Neural cell (in vitro differentiated cells): ENCODE measurements at regions not wholly inside any gene's neighbourhood (a gene's known extent, or its start where the extent isn't known, plus 50 kb on each side); places are given as distances from the start of the nearest gene placed in this dataset.

ENCODE experiments used
- H2AFZ ChIP-seq: fragments of 200-600, 300-800 bp; sonication (generic), shearing (Covaris generic); 2 replicates; pipeline ENCODE4 v1.6.0; 2014; ENCODE audit warnings: low read depth, mild to moderate bottlenecking, antibody characterized with exemption, low read length, moderate library complexity
- H3F3A ChIP-seq: fragments of 200-600 bp; shearing (Covaris generic); 2 replicates; pipeline ENCODE4 v1.6.1; 2016; ENCODE audit warnings: mild to moderate bottlenecking, moderate library complexity, mixed read lengths, antibody characterized with exemption, low read length; ENCODE audit not compliant: insufficient read depth, poor library complexity, severe bottlenecking
- H3K27ac ChIP-seq: fragments of 200-600, 300-800 bp; sonication (generic), shearing (Covaris generic); 2 replicates; pipeline ENCODE4 v1.5.1; 2014; ENCODE audit warnings: mild to moderate bottlenecking, low read length, moderate library complexity
- H3K27me3 ChIP-seq: fragments of 300-800, 200-600 bp; sonication (generic), shearing (Covaris generic); 2 replicates; pipeline ENCODE4 v1.6.0; 2014; ENCODE audit warnings: mild to moderate bottlenecking, low read depth, low read length, moderate library complexity; ENCODE audit not compliant: insufficient read depth
- H3K36me3 ChIP-seq: fragments of 300-800, 200-600 bp; sonication (generic), shearing (Covaris generic); 2 replicates; pipeline ENCODE4 v1.5.1; 2014; ENCODE audit warnings: mild to moderate bottlenecking, antibody characterized with exemption, low read length, moderate library complexity; ENCODE audit not compliant: insufficient read depth
- H3K4me2 ChIP-seq: fragments of 300-800, 200-600 bp; sonication (generic), shearing (Covaris generic); 2 replicates; pipeline ENCODE4 v1.6.0; 2014; ENCODE audit warnings: mild to moderate bottlenecking, low read length
- H3K4me3 ChIP-seq: fragments of 300-800, 200-600 bp; sonication (generic), shearing (Covaris generic); 2 replicates; pipeline ENCODE4 v1.5.1; 2014; ENCODE audit warnings: mild to moderate bottlenecking, low read length, moderate library complexity
- H3K79me2 ChIP-seq: fragments of 200-600 bp; shearing (Covaris generic); replicated peaks from 2 replicates; pipeline ENCODE4 v1.6.0; 2014; ENCODE audit warnings: mild to moderate bottlenecking, low read length, moderate library complexity; ENCODE audit not compliant: insufficient read depth
- H3K9ac ChIP-seq: fragments of 300-800, 200-600 bp; sonication (generic), shearing (Covaris generic); 2 replicates; pipeline ENCODE4 v1.6.1; 2016; ENCODE audit warnings: mild to moderate bottlenecking, low read length, mixed read lengths
- H3K9me2 ChIP-seq: fragments of 200-600 bp; shearing (Covaris generic); 2 replicates; pipeline ENCODE4 v1.6.1; 2016; ENCODE audit warnings: mild to moderate bottlenecking, low read length, mixed read lengths; ENCODE audit not compliant: insufficient read depth
- H3K9me3 ChIP-seq: fragments of 200-600, 300-800 bp; sonication (generic), shearing (Covaris generic); 2 replicates; pipeline ENCODE4 v1.6.1; 2016; ENCODE audit warnings: mild to moderate bottlenecking, mixed run types, low read length, moderate library complexity, mixed read lengths
- H4K20me1 ChIP-seq: fragments of 200-600 bp; shearing (Covaris generic); 2 replicates; pipeline ENCODE4 v1.6.1; 2016; ENCODE audit warnings: mild to moderate bottlenecking, mixed run types; ENCODE audit not compliant: insufficient read depth
- EP300 ChIP-seq: fragments of 450-650 bp; conservative IDR thresholded peaks from 2 replicates; pipeline ENCODE4 v1.6.1; 2014; ENCODE audit warnings: antibody characterized with exemption, mild to moderate bottlenecking, moderate library complexity; ENCODE audit not compliant: poor library complexity, severe bottlenecking
- EZH2 ChIP-seq: fragments of 200-600, 300-800 bp; shearing (Covaris generic), sonication (generic); IDR thresholded peaks from 2 replicates; pipeline ENCODE4 v1.6.1; 2014; ENCODE audit warnings: antibody characterized with exemption, low read length, borderline replicate concordance, mild to moderate bottlenecking; ENCODE audit not compliant: insufficient read depth, poor library complexity, severe bottlenecking
- MXI1 ChIP-seq: fragments of 450-650 bp; conservative IDR thresholded peaks from 2 replicates; pipeline ENCODE4 v1.6.1; 2014; ENCODE audit warnings: antibody characterized with exemption, mild to moderate bottlenecking; ENCODE audit not compliant: poor library complexity, severe bottlenecking
- POLR2AphosphoS5 ChIP-seq: IDR thresholded peaks from 2 replicates; pipeline ENCODE4 v1.6.1; 2012
- RAD21 ChIP-seq: fragments of 450-650 bp; conservative IDR thresholded peaks from 2 replicates; pipeline ENCODE4 v1.6.1; 2014; ENCODE audit warnings: antibody characterized with exemption, mild to moderate bottlenecking, moderate library complexity
- SMC3 ChIP-seq: fragments of 450-650 bp; conservative IDR thresholded peaks from 2 replicates; pipeline ENCODE4 v1.6.1; 2014; ENCODE audit warnings: antibody characterized with exemption, mild to moderate bottlenecking, moderate library complexity; ENCODE audit not compliant: poor library complexity
- TAF1 ChIP-seq: IDR thresholded peaks from 2 replicates; pipeline ENCODE4 v1.6.1; 2012; ENCODE audit warnings: low read depth
- TF ChIP-seq, protein P1 (sequence below): IDR thresholded peaks from 2 replicates; pipeline ENCODE4 v1.6.1; 2012; ENCODE audit warnings: borderline replicate concordance
- TF ChIP-seq, protein P2 (sequence below): fragments of 450-650 bp; IDR thresholded peaks from 2 replicates; pipeline ENCODE4 v1.5.1; 2014; ENCODE audit warnings: antibody characterized with exemption, mild to moderate bottlenecking, moderate library complexity; ENCODE audit not compliant: poor library complexity, severe bottlenecking

DNA sequence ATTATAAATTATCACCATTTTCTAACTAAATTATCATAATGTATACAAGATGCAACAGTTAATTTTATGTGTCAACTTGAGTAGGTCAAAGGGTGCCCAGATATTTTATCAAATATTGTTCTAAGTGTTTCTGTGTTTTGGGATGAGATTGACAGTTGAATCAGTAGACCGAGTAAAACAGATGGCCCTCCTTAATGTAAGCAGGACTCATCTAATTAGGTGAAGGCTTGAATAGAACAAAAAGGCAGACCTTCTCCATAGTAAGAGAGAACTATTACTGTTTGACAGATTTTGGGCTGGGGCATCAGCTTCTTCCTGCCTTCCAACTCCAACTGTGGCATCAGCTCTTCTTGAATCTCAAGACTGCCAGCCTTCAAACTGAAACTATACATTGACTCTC, 185.8 kb downstream of the TRAM1L1 start:
- Histone ChIP-seq H3K27ac (no peak overlapping the region), H3K9me2 (no peaks in the 10 kb centered on the region), H4K20me1 (no peaks in the 10 kb centered on the region), H3K9me3 (no peaks in the 10 kb centered on the region), H3K4me3 (no peak overlapping the region), H3K36me3 (no peaks in the 10 kb centered on the region), H3K27me3 (no peaks in the 10 kb centered on the region), H2AFZ (no peak overlapping the region), H3F3A (no peaks in the 10 kb centered on the region), H3K4me2 (no peak overlapping the region), H3K79me2 (no peaks in the 10 kb centered on the region), H3K9ac (no peak overlapping the region)
- TF ChIP-seq, protein P1, sequence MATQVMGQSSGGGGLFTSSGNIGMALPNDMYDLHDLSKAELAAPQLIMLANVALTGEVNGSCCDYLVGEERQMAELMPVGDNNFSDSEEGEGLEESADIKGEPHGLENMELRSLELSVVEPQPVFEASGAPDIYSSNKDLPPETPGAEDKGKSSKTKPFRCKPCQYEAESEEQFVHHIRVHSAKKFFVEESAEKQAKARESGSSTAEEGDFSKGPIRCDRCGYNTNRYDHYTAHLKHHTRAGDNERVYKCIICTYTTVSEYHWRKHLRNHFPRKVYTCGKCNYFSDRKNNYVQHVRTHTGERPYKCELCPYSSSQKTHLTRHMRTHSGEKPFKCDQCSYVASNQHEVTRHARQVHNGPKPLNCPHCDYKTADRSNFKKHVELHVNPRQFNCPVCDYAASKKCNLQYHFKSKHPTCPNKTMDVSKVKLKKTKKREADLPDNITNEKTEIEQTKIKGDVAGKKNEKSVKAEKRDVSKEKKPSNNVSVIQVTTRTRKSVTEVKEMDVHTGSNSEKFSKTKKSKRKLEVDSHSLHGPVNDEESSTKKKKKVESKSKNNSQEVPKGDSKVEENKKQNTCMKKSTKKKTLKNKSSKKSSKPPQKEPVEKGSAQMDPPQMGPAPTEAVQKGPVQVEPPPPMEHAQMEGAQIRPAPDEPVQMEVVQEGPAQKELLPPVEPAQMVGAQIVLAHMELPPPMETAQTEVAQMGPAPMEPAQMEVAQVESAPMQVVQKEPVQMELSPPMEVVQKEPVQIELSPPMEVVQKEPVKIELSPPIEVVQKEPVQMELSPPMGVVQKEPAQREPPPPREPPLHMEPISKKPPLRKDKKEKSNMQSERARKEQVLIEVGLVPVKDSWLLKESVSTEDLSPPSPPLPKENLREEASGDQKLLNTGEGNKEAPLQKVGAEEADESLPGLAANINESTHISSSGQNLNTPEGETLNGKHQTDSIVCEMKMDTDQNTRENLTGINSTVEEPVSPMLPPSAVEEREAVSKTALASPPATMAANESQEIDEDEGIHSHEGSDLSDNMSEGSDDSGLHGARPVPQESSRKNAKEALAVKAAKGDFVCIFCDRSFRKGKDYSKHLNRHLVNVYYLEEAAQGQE, result no peak
- TF ChIP-seq POLR2AphosphoS5 (no peak), TAF1 (no peak), SMC3 (no peak), MXI1 (no peak), EP300 (no peak), RAD21 (no peak), EZH2 (no peak)
- TF ChIP-seq, protein P2, sequence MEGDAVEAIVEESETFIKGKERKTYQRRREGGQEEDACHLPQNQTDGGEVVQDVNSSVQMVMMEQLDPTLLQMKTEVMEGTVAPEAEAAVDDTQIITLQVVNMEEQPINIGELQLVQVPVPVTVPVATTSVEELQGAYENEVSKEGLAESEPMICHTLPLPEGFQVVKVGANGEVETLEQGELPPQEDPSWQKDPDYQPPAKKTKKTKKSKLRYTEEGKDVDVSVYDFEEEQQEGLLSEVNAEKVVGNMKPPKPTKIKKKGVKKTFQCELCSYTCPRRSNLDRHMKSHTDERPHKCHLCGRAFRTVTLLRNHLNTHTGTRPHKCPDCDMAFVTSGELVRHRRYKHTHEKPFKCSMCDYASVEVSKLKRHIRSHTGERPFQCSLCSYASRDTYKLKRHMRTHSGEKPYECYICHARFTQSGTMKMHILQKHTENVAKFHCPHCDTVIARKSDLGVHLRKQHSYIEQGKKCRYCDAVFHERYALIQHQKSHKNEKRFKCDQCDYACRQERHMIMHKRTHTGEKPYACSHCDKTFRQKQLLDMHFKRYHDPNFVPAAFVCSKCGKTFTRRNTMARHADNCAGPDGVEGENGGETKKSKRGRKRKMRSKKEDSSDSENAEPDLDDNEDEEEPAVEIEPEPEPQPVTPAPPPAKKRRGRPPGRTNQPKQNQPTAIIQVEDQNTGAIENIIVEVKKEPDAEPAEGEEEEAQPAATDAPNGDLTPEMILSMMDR, result no peak

- no peak overlapping the region for H3K4me2 ChIP-seq
- no peak overlapping the region for H2AFZ ChIP-seq
- H4K20me1 ChIP-seq, result no peaks in the 10 kb centered on the region
- no peaks in the 10 kb centered on the region for H3K9me2 ChIP-seq
- H3K79me2 ChIP-seq, result no peaks in the 10 kb centered on the region
- no peak for TF ChIP-seq MXI1
- TF ChIP-seq, protein P2, result no peak
- no peak for TF ChIP-seq TAF1
- no peak for TF ChIP-seq RAD21
- no peak for TF ChIP-seq EP300
- no peak for TF ChIP-seq EZH2
- TF ChIP-seq POLR2AphosphoS5, result no peak
- TF ChIP-seq SMC3, result no peak
- TF ChIP-seq, protein P1, result no peak
- no peaks in the 10 kb centered on the region for H3F3A ChIP-seq
- H3K36me3 ChIP-seq, result no peaks in the 10 kb centered on the region
- no peak overlapping the region for H3K9ac ChIP-seq
- no peak overlapping the region for H3K27ac ChIP-seq
- H3K4me3 ChIP-seq, result no peak overlapping the region
- no peaks in the 10 kb centered on the region for H3K27me3 ChIP-seq
- H3K9me3 ChIP-seq, result no peaks in the 10 kb centered on the region
Measured at GRCh38 chr4:116885579-116885978, 199.8 kb downstream of the TRAM1L1 start.
